ENCODE measurements at regions not wholly inside any gene's neighbourhood (a gene's known extent, or its start where the extent isn't known, plus 50 kb on each side); places are given as distances from the start of the nearest gene placed in this dataset.

GRCh38 chr9:13932528-13933267 lies 381.2 kb downstream of the NFIB start:
- Histone ChIP-seq H3K27ac (ENCODE audit: control insufficient read depth, insufficient read depth) (no peak overlapping the region), H3K4me2 (ENCODE audit: control insufficient read depth, insufficient read depth) (no peak overlapping the region), H3K4me3 (no peak overlapping the region), H2AFZ (ENCODE audit: control insufficient read depth, low read depth, low read length) (no peak overlapping the region), H3K9me3 (replicated peaks; ENCODE audit: control insufficient read depth, insufficient read depth, low read length) (no peaks in the 10 kb centered on the region), H3K79me2 (ENCODE audit: control insufficient read depth, insufficient read depth, low read length) (no peaks in the 10 kb centered on the region), H3K9ac (ENCODE audit: control insufficient read depth, insufficient read depth, low read length) (no peak overlapping the region), H3K27me3 (replicated peaks in 1 of 2; ENCODE audit: control insufficient read depth in 2 of 2, insufficient read depth in 2 of 2, low read length in 1 of 2) (no peaks in the 10 kb centered on the region), H3K36me3 (ENCODE audit: control insufficient read depth in 2 of 2, insufficient read depth in 2 of 2, low read length in 1 of 2) (no peaks in the 10 kb centered on the region), H3K4me1 (ENCODE audit: control insufficient read depth, insufficient read depth, low read length) (no peaks in the 10 kb centered on the region), H4K20me1 (ENCODE audit: control insufficient read depth, insufficient read depth) (no peaks in the 10 kb centered on the region)
- WGBS (ENCODE audit: insufficient coverage, insufficient replicate concordance, low lambda C conversion rate, missing lambda C conversion rate): 1% methylated on average over 9 of the region's 9 CpGs
- no peak for DNase-seq (ENCODE audit: low read depth, low spot score)
- ATAC-seq: no peak
- intact Hi-C loops (cut with micrococcal nuclease; ENCODE audit: unreplicated experiment): no loop called here
- TF ChIP-seq IKZF2 (IDR thresholded peaks at IDR 0.05): no peak
- TF ChIP-seq EP300 (IDR thresholded peaks at IDR 0.05; ENCODE audit: borderline replicate concordance in 1 of 2, control insufficient read depth in 1 of 2, low read depth in 2 of 2, low read length in 2 of 2): no peak
- no peak for TF ChIP-seq MLLT1 (IDR thresholded peaks at IDR 0.05)
- no peak for TF ChIP-seq ELK1 (IDR thresholded peaks at IDR 0.05; ENCODE audit: low read depth, low read length)
- no peak for TF ChIP-seq HCFC1 (IDR thresholded peaks at IDR 0.05; ENCODE audit: low read length)
- TF ChIP-seq DPF2 (IDR thresholded peaks at IDR 0.05): no peak
- no peak for TF ChIP-seq SPI1 (IDR thresholded peaks at IDR 0.05; ENCODE audit: borderline replicate concordance, insufficient read depth, low read depth, low read length)
- no peak for TF ChIP-seq RAD21 (IDR thresholded peaks at IDR 0.05; ENCODE audit: insufficient read depth, low read depth, low read length)
- TF ChIP-seq CEBPZ (IDR thresholded peaks at IDR 0.05; ENCODE audit: low read depth, low read length): no peak
- ChIA-PET RAD21 (ENCODE audit: unreplicated experiment) (no interaction called here), CTCF (no interaction called here), SMC1A (ENCODE audit: uncharacterized antibody, unreplicated experiment) (no interaction called here), POLR2A (no interaction called here)
- in situ Hi-C loops (cut with MboI): no loop called here
- FAIRE-seq: no peak
- BruUV-seq (replicated peaks): no TSS peak
